Osteoblast (primary cell): ENCODE measurements at regions not wholly inside any gene's neighbourhood (a gene's known extent, or its start where the extent isn't known, plus 50 kb on each side); places are given as distances from the start of the nearest gene placed in this dataset.
A peak's percentile ranks its signal among the peaks of the same experiment; 100 is the strongest.

Source experiments
- DNase-seq: peaks from one replicate; pipeline ENCODE4 v3.0.0; 2011; ENCODE audit warnings: low spot score, mixed read lengths; ENCODE audit not compliant: insufficient read length; ENCODE audit errors: missing footprints
- H2AFZ ChIP-seq: 2 replicates; pipeline ENCODE4 v1.6.0; 2011; ENCODE audit warnings: mild to moderate bottlenecking, low read length
- H3K27ac ChIP-seq: 2 replicates; pipeline ENCODE4 v1.5.1; 2011; ENCODE audit warnings: mild to moderate bottlenecking, low read depth, low read length, moderate library complexity
- H3K27me3 ChIP-seq: 2 replicates; pipeline ENCODE4 v1.6.0; 2012; ENCODE audit warnings: mild to moderate bottlenecking, control low read depth, inconsistent platforms, low read length, moderate library complexity; ENCODE audit not compliant: insufficient read depth
- H3K36me3 ChIP-seq: 2 replicates; pipeline ENCODE4 v1.5.1; 2011; ENCODE audit warnings: mild to moderate bottlenecking, low read length, control low read depth, moderate library complexity; ENCODE audit not compliant: insufficient read depth
- H3K4me1 ChIP-seq: 2 replicates; pipeline ENCODE4 v1.5.1; 2011; ENCODE audit warnings: mild to moderate bottlenecking, low read length, control low read depth, moderate library complexity; ENCODE audit not compliant: insufficient read depth
- H3K4me2 ChIP-seq: 2 replicates; pipeline ENCODE4 v1.6.0; 2011; ENCODE audit warnings: mild to moderate bottlenecking, low read length; ENCODE audit not compliant: insufficient read depth
- H3K4me3 ChIP-seq: fragments of 200-600 bp; sonication (generic); 3 replicates; pipeline ENCODE4 v1.5.1; 2012; ENCODE audit warnings: mild to moderate bottlenecking, low read length, inconsistent platforms; ENCODE audit not compliant: insufficient read depth
- H3K79me2 ChIP-seq: 2 replicates; pipeline ENCODE4 v1.6.0; 2012; ENCODE audit warnings: mild to moderate bottlenecking, low read length, control low read depth, inconsistent platforms; ENCODE audit not compliant: insufficient read depth
- H3K9me3 ChIP-seq: 2 replicates; pipeline ENCODE4 v1.5.1; 2011; ENCODE audit warnings: low read depth, low read length, control low read depth
- H4K20me1 ChIP-seq: 2 replicates; pipeline ENCODE4 v1.6.0; 2012; ENCODE audit warnings: mild to moderate bottlenecking, low read length, control low read depth; ENCODE audit not compliant: insufficient read depth
- CTCF ChIP-seq: IDR thresholded peaks from 2 replicates; pipeline ENCODE4 v1.5.1; 2011; ENCODE audit warnings: mild to moderate bottlenecking, low read depth, low read length, moderate library complexity; ENCODE audit errors: extremely low read depth

DNA sequence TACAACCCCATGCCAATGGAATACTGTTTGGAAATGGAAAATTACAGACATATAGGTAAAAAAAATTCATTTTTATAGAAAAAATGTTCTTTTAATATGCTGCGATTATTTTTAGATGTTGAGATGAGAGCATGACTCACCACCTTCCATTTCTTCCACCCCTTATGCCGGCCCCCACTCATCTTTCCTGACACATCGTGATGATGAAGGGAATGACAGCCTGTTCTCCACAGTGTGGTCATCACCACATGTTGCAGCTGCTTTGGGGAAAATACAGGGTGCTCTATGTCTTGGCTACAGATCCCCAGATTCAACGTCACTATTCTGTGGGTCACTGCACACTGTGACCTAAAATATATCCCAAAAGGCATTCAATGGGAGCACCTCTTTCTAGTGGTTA is 916.2 kb downstream of the METTL15 start:
- no peak for DNase-seq
- no peak overlapping the region for H2AFZ ChIP-seq
- peaks cover 16% of the 10 kb centered on the region for H3K4me1 ChIP-seq
- H3K27ac ChIP-seq = peak overlapping the region; percentile 53
- H3K4me3 ChIP-seq = no peak overlapping the region
- H3K4me2 ChIP-seq = no peak overlapping the region
- no peaks in the 10 kb centered on the region for H4K20me1 ChIP-seq
- peaks cover 5% of the 10 kb centered on the region for H3K9me3 ChIP-seq
- H3K79me2 ChIP-seq = no peaks in the 10 kb centered on the region
- H3K27me3 ChIP-seq = no peaks in the 10 kb centered on the region
- H3K36me3 ChIP-seq = no peaks in the 10 kb centered on the region
- no peak for TF ChIP-seq CTCF

DNA sequence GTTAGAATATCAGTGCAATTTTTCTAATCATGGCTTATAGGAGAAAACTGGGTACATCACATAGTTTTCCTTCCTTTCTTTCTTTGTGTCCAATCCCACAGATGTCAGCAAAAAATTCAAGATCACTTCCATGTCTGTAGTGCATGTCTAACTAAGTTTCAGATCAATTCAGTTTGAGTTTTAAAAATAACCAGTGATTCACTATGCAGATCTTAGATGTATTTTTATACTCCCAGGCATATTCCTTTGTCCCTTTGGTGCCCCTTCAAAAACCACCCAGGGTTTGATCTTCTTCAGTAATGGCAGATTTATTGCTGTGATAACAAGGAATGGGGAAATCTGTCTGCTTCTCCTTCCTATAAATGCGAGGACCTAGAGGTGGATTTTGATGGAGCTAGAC is 915.6 kb downstream of the METTL15 start:
- Histone ChIP-seq H3K4me2 (no peak overlapping the region), H3K4me1 (peaks cover 22% of the 10 kb centered on the region), H3K4me3 (no peak overlapping the region), H4K20me1 (no peaks in the 10 kb centered on the region), H3K36me3 (no peaks in the 10 kb centered on the region), H3K27me3 (no peaks in the 10 kb centered on the region), H2AFZ (no peak overlapping the region), H3K9me3 (peaks cover 3% of the 10 kb centered on the region), H3K27ac (peak overlapping the region; percentile 53), H3K79me2 (no peaks in the 10 kb centered on the region)
- no peak for TF ChIP-seq CTCF
- DNase-seq = no peak

- Histone ChIP-seq H3K27ac (no peak overlapping the region), H3K4me1 (peaks cover 22% of the 10 kb centered on the region), H3K79me2 (no peaks in the 10 kb centered on the region)
Measured at GRCh38 chr11:29022676-29023075, 914.5 kb downstream of the METTL15 start.

More at GRCh38 chr11:29022676-29023075, 914.5 kb downstream of the METTL15 start:
- H3K4me2 ChIP-seq = no peak overlapping the region
- H3K9me3 ChIP-seq = no peaks in the 10 kb centered on the region
- H3K27me3 ChIP-seq = no peaks in the 10 kb centered on the region
- H2AFZ ChIP-seq = peak overlapping the region; percentile 7
- no peaks in the 10 kb centered on the region for H3K36me3 ChIP-seq
- DNase-seq = no peak
- no peak overlapping the region for H3K4me3 ChIP-seq
- H4K20me1 ChIP-seq = no peaks in the 10 kb centered on the region
- TF ChIP-seq CTCF = no peak
